GM12891 (cell line): ENCODE measurements at regions not wholly inside any gene's neighbourhood (a gene's known extent, or its start where the extent isn't known, plus 50 kb on each side); places are given as distances from the start of the nearest gene placed in this dataset.

Experiments used
- PAX5 ChIP-seq: IDR thresholded peaks from 2 replicates; pipeline ENCODE4 v1.6.1; 2011; ENCODE audit warnings: low read length, moderate library complexity, mild to moderate bottlenecking; ENCODE audit not compliant: insufficient read depth, severe bottlenecking
- POLR2A ChIP-seq: IDR thresholded peaks from 2 replicates; pipeline ENCODE4 v1.6.1; 2011; ENCODE audit warnings: low read depth, low read length, control low read depth
- POLR2AphosphoS5 ChIP-seq: IDR thresholded peaks from 2 replicates; pipeline ENCODE4 v1.6.1; 2011; ENCODE audit warnings: low read depth, low read length, control low read depth
- SPI1 ChIP-seq: IDR thresholded peaks from 2 replicates; pipeline ENCODE4 v1.6.1; 2011; ENCODE audit warnings: low read depth, low read length, control low read depth

DNA sequence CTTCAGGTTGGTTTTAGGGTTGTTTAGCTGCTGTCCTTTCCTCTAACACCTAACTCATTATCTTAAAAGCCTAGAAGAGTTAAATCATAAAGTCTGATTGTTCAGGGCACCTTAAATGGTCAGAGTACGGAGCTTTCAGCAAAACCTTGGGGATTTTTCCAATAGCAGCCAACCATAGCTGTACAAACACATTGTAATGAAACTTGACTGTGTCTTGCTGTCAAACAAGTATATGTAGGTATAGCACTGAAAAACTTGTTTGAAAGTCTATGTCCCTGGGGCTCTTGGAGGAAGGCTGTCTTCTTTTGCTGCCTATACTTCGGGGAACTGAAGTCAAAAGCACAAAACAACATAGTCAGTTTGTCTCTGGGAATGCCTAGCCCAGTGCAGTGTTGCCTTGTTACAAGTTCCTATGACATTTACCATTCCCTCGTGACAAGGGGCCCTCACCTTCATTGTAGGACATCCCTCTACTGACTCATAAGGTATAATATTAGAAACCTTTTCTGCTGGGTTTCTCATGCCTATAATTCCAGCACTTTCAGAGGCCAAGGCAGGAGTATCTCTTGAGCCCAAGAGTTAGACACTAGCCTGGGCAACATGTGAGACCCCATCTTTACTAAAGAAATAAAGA is 474.5 kb upstream of the NBEA start:
- TF ChIP-seq POLR2A: no peak
- TF ChIP-seq PAX5: no peak
- TF ChIP-seq POLR2AphosphoS5: no peak
- TF ChIP-seq SPI1: no peak
